HCT116 (cell line): ENCODE measurements at regions not wholly inside any gene's neighbourhood (a gene's known extent, or its start where the extent isn't known, plus 50 kb on each side); places are given as distances from the start of the nearest gene placed in this dataset.

Experiments
- CTCF ChIP-seq, 3 experiments: fragments of 200-600 bp in 1 of 3; sonication (generic) in 1 of 3; IDR thresholded peaks in 2 of 3; conservative IDR thresholded peaks in 1 of 3; 2 replicates each; pipeline ENCODE4 v1.5.1; 2012 to 2017; ENCODE audit warnings: low read depth in 2 of 3, low read length in 2 of 3, antibody characterized with exemption in 1 of 3, borderline replicate concordance in 1 of 3, control low read depth in 1 of 3, mild to moderate bottlenecking in 1 of 3, mixed read lengths in 1 of 3, mixed run types in 1 of 3, moderate library complexity in 1 of 3; ENCODE audit not compliant: insufficient read depth in 1 of 3
- FOSL1 ChIP-seq: IDR thresholded peaks from 2 replicates; pipeline ENCODE4 v1.6.1; 2012; ENCODE audit warnings: low read depth
- MAX ChIP-seq: IDR thresholded peaks from 2 replicates; pipeline ENCODE4 v1.6.1; 2012
- POLR2AphosphoS5 ChIP-seq: IDR thresholded peaks from 2 replicates; pipeline ENCODE4 v1.6.1; 2011; ENCODE audit warnings: mild to moderate bottlenecking, low read depth, low read length, moderate library complexity
- RAD21 ChIP-seq: IDR thresholded peaks from 2 replicates; pipeline ENCODE4 v1.6.1; 2012; ENCODE audit warnings: low read depth, mild to moderate bottlenecking
- SP1 ChIP-seq: IDR thresholded peaks from 2 replicates; pipeline ENCODE4 v1.6.1; 2012; ENCODE audit warnings: low read depth
- SRF ChIP-seq: IDR thresholded peaks from 2 replicates; pipeline ENCODE4 v1.6.1; 2012; ENCODE audit warnings: low read depth
- YY1 ChIP-seq: IDR thresholded peaks from 2 replicates; pipeline ENCODE4 v1.6.1; 2011; ENCODE audit warnings: low read length, low read depth, moderate library complexity, mild to moderate bottlenecking; ENCODE audit not compliant: insufficient replicate concordance; ENCODE audit errors: extremely low read depth
- ZBTB33 ChIP-seq: IDR thresholded peaks from 2 replicates; pipeline ENCODE4 v1.6.1; 2011; ENCODE audit warnings: mild to moderate bottlenecking, low read length, moderate library complexity; ENCODE audit not compliant: insufficient replicate concordance; ENCODE audit errors: extremely low read depth
- ZNF274 ChIP-seq: fragments of 200-500 bp; sonication (Bioruptor generic); IDR thresholded peaks from 2 replicates; pipeline ENCODE4 v1.6.1; 2014; ENCODE audit warnings: mild to moderate bottlenecking, low read depth, low read length, inconsistent platforms
- TF ChIP-seq, protein P1 (sequence below): IDR thresholded peaks from 2 replicates; pipeline ENCODE4 v1.6.1; 2012; ENCODE audit warnings: low read depth

GRCh38 chr4:17418010-17418409 lies 93.9 kb downstream of the QDPR start:
- TF ChIP-seq ZBTB33 (no peak), CTCF (IDR thresholded peaks at IDR 0.05 in 2 of 3, conservative IDR thresholded peaks at IDR 0.05 in 1 of 3; ENCODE audit: borderline replicate concordance in 1 of 3, insufficient read depth in 1 of 3, low read depth in 2 of 3, low read length in 2 of 3) (no peak), MAX (no peak), RAD21 (no peak), SP1 (no peak), FOSL1 (no peak), SRF (no peak), YY1 (no peak), POLR2AphosphoS5 (no peak), ZNF274 (no peak)
- TF ChIP-seq, protein P1, sequence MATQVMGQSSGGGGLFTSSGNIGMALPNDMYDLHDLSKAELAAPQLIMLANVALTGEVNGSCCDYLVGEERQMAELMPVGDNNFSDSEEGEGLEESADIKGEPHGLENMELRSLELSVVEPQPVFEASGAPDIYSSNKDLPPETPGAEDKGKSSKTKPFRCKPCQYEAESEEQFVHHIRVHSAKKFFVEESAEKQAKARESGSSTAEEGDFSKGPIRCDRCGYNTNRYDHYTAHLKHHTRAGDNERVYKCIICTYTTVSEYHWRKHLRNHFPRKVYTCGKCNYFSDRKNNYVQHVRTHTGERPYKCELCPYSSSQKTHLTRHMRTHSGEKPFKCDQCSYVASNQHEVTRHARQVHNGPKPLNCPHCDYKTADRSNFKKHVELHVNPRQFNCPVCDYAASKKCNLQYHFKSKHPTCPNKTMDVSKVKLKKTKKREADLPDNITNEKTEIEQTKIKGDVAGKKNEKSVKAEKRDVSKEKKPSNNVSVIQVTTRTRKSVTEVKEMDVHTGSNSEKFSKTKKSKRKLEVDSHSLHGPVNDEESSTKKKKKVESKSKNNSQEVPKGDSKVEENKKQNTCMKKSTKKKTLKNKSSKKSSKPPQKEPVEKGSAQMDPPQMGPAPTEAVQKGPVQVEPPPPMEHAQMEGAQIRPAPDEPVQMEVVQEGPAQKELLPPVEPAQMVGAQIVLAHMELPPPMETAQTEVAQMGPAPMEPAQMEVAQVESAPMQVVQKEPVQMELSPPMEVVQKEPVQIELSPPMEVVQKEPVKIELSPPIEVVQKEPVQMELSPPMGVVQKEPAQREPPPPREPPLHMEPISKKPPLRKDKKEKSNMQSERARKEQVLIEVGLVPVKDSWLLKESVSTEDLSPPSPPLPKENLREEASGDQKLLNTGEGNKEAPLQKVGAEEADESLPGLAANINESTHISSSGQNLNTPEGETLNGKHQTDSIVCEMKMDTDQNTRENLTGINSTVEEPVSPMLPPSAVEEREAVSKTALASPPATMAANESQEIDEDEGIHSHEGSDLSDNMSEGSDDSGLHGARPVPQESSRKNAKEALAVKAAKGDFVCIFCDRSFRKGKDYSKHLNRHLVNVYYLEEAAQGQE: no peak
